ENCODE measurements at regions not wholly inside any gene's neighbourhood (a gene's known extent, or its start where the extent isn't known, plus 50 kb on each side); places are given as distances from the start of the nearest gene placed in this dataset.

GRCh38 chr3:116939091-116939490, 229.5 kb downstream of the TUSC7 start:
- DNase-seq = no peak

- no peak for DNase-seq
Measured at GRCh38 chr3:116939550-116939949, 230.0 kb downstream of the TUSC7 start.

GRCh38 chr3:116940719-116941118, 231.1 kb downstream of the TUSC7 start:
- DNase-seq = no peak

GRCh38 chr3:116946376-116946775, 236.8 kb downstream of the TUSC7 start:
- no peak for DNase-seq

GRCh38 chr3:116947148-116947547, 237.6 kb downstream of the TUSC7 start:
- DNase-seq = no peak

GRCh38 chr3:116947809-116948208, 238.2 kb downstream of the TUSC7 start:
- DNase-seq = no peak

GRCh38 chr3:116950301-116951055, 240.9 kb downstream of the TUSC7 start:
- no peak for DNase-seq

- no peak for DNase-seq
Measured at GRCh38 chr3:116951610-116952009, 242.0 kb downstream of the TUSC7 start.

- DNase-seq = no peak
Measured at GRCh38 chr3:116958291-116958690, 248.7 kb downstream of the TUSC7 start.

GRCh38 chr3:116961106-116961505, 251.5 kb downstream of the TUSC7 start:
- no peak for DNase-seq

- DNase-seq = no peak
Measured at GRCh38 chr3:116963802-116964201, 254.2 kb downstream of the TUSC7 start.

- DNase-seq = no peak
Measured at GRCh38 chr3:116966649-116967048, 257.1 kb downstream of the TUSC7 start.

GRCh38 chr3:116969135-116969534, 259.6 kb downstream of the TUSC7 start:
- no peak for DNase-seq

GRCh38 chr3:116969646-116970045, 260.1 kb downstream of the TUSC7 start:
- no peak for DNase-seq

GRCh38 chr3:116971531-116971930, 262.0 kb downstream of the TUSC7 start:
- DNase-seq = no peak

GRCh38 chr3:116974702-116975101, 265.1 kb downstream of the TUSC7 start:
- no peak for DNase-seq

- no peak for DNase-seq
Measured at GRCh38 chr3:116977441-116977840, 267.9 kb downstream of the TUSC7 start.

- no peak for DNase-seq
Measured at GRCh38 chr3:116980099-116980498, 270.5 kb downstream of the TUSC7 start.

GRCh38 chr3:116981089-116981488, 271.5 kb downstream of the TUSC7 start:
- no peak for DNase-seq

GRCh38 chr3:116984301-116984700, 274.7 kb downstream of the TUSC7 start:
- no peak for DNase-seq

GRCh38 chr3:116994351-116994879, 284.8 kb downstream of the TUSC7 start:
- no peak for DNase-seq

GRCh38 chr3:117003501-117003900, 293.9 kb downstream of the TUSC7 start:
- no peak for DNase-seq

- no peak for DNase-seq
Measured at GRCh38 chr3:117005274-117005673, 295.7 kb downstream of the TUSC7 start.

- DNase-seq = no peak
Measured at GRCh38 chr3:117005911-117006522, 296.4 kb downstream of the TUSC7 start.

- no peak for DNase-seq
Measured at GRCh38 chr3:117010318-117010717, 300.7 kb downstream of the TUSC7 start.
